Osteoblast (primary cell): ENCODE measurements at regions not wholly inside any gene's neighbourhood (a gene's known extent, or its start where the extent isn't known, plus 50 kb on each side); places are given as distances from the start of the nearest gene placed in this dataset.

ENCODE experiments used
- DNase-seq: peaks from one replicate; pipeline ENCODE4 v3.0.0; 2011; ENCODE audit warnings: low spot score, mixed read lengths; ENCODE audit not compliant: insufficient read length; ENCODE audit errors: missing footprints
- H2AFZ ChIP-seq: 2 replicates; pipeline ENCODE4 v1.6.0; 2011; ENCODE audit warnings: mild to moderate bottlenecking, low read length
- H3K27ac ChIP-seq: 2 replicates; pipeline ENCODE4 v1.5.1; 2011; ENCODE audit warnings: mild to moderate bottlenecking, low read depth, low read length, moderate library complexity
- H3K27me3 ChIP-seq: 2 replicates; pipeline ENCODE4 v1.6.0; 2012; ENCODE audit warnings: mild to moderate bottlenecking, control low read depth, inconsistent platforms, low read length, moderate library complexity; ENCODE audit not compliant: insufficient read depth
- H3K36me3 ChIP-seq: 2 replicates; pipeline ENCODE4 v1.5.1; 2011; ENCODE audit warnings: mild to moderate bottlenecking, low read length, control low read depth, moderate library complexity; ENCODE audit not compliant: insufficient read depth
- H3K4me1 ChIP-seq: 2 replicates; pipeline ENCODE4 v1.5.1; 2011; ENCODE audit warnings: mild to moderate bottlenecking, low read length, control low read depth, moderate library complexity; ENCODE audit not compliant: insufficient read depth
- H3K4me2 ChIP-seq: 2 replicates; pipeline ENCODE4 v1.6.0; 2011; ENCODE audit warnings: mild to moderate bottlenecking, low read length; ENCODE audit not compliant: insufficient read depth
- H3K4me3 ChIP-seq: fragments of 200-600 bp; sonication (generic); 3 replicates; pipeline ENCODE4 v1.5.1; 2012; ENCODE audit warnings: mild to moderate bottlenecking, low read length, inconsistent platforms; ENCODE audit not compliant: insufficient read depth
- H3K79me2 ChIP-seq: 2 replicates; pipeline ENCODE4 v1.6.0; 2012; ENCODE audit warnings: mild to moderate bottlenecking, low read length, control low read depth, inconsistent platforms; ENCODE audit not compliant: insufficient read depth
- H3K9me3 ChIP-seq: 2 replicates; pipeline ENCODE4 v1.5.1; 2011; ENCODE audit warnings: low read depth, low read length, control low read depth
- H4K20me1 ChIP-seq: 2 replicates; pipeline ENCODE4 v1.6.0; 2012; ENCODE audit warnings: mild to moderate bottlenecking, low read length, control low read depth; ENCODE audit not compliant: insufficient read depth
- CTCF ChIP-seq: IDR thresholded peaks from 2 replicates; pipeline ENCODE4 v1.5.1; 2011; ENCODE audit warnings: mild to moderate bottlenecking, low read depth, low read length, moderate library complexity; ENCODE audit errors: extremely low read depth

GRCh38 chr10:129344731-129345355, 122.2 kb upstream of the MGMT start:
- H3K4me2 ChIP-seq, result no peak overlapping the region
- no peak overlapping the region for H2AFZ ChIP-seq
- no peak overlapping the region for H3K4me3 ChIP-seq
- H3K4me1 ChIP-seq, result no peaks in the 10 kb centered on the region
- no peaks in the 10 kb centered on the region for H4K20me1 ChIP-seq
- no peaks in the 10 kb centered on the region for H3K79me2 ChIP-seq
- DNase-seq, result no peak
- H3K27ac ChIP-seq, result no peak overlapping the region
- no peaks in the 10 kb centered on the region for H3K9me3 ChIP-seq
- no peaks in the 10 kb centered on the region for H3K27me3 ChIP-seq
- no peak for TF ChIP-seq CTCF
- no peaks in the 10 kb centered on the region for H3K36me3 ChIP-seq

- Histone ChIP-seq H3K9me3 (no peaks in the 10 kb centered on the region), H3K4me2 (no peak overlapping the region), H3K27ac (no peak overlapping the region), H3K27me3 (no peaks in the 10 kb centered on the region), H3K36me3 (no peaks in the 10 kb centered on the region), H4K20me1 (no peaks in the 10 kb centered on the region), H3K79me2 (no peaks in the 10 kb centered on the region), H2AFZ (no peak overlapping the region), H3K4me3 (no peak overlapping the region), H3K4me1 (no peaks in the 10 kb centered on the region)
- no peak for TF ChIP-seq CTCF
- no peak for DNase-seq
Measured at GRCh38 chr10:129345763-129346162, 121.3 kb upstream of the MGMT start.

- H3K4me3 ChIP-seq, result no peak overlapping the region
- H3K36me3 ChIP-seq, result no peaks in the 10 kb centered on the region
- H3K79me2 ChIP-seq, result no peaks in the 10 kb centered on the region
- no peak overlapping the region for H3K4me2 ChIP-seq
- H3K27me3 ChIP-seq, result no peaks in the 10 kb centered on the region
- H3K4me1 ChIP-seq, result no peaks in the 10 kb centered on the region
- DNase-seq, result no peak
- no peaks in the 10 kb centered on the region for H4K20me1 ChIP-seq
- no peak for TF ChIP-seq CTCF
- H3K27ac ChIP-seq, result no peak overlapping the region
- no peaks in the 10 kb centered on the region for H3K9me3 ChIP-seq
- no peak overlapping the region for H2AFZ ChIP-seq
Measured at GRCh38 chr10:129350690-129351089, 116.4 kb upstream of the MGMT start.

- no peak for DNase-seq
- Histone ChIP-seq H3K79me2 (no peaks in the 10 kb centered on the region), H2AFZ (no peak overlapping the region), H3K27ac (no peak overlapping the region), H3K36me3 (no peaks in the 10 kb centered on the region), H3K9me3 (peaks cover 2% of the 10 kb centered on the region), H4K20me1 (no peaks in the 10 kb centered on the region), H3K27me3 (no peaks in the 10 kb centered on the region), H3K4me2 (no peak overlapping the region), H3K4me1 (no peaks in the 10 kb centered on the region), H3K4me3 (no peak overlapping the region)
- no peak for TF ChIP-seq CTCF
Measured at GRCh38 chr10:129353101-129353500, 113.9 kb upstream of the MGMT start.
